Memory B cell (primary cell): ENCODE measurements at regions not wholly inside any gene's neighbourhood (a gene's known extent, or its start where the extent isn't known, plus 50 kb on each side); places are given as distances from the start of the nearest gene placed in this dataset.

Experiments
- ATAC-seq: fragments of 150-1000 bp; cut with Tn5 transposase; 2 replicates; pipeline ENCODE4 v1.10.0; 2021; ENCODE audit warnings: low read depth, mild to moderate bottlenecking, moderate library complexity
- DNase-seq, 2 donors: peaks; one replicate each; pipeline ENCODE4 v3.0.0; 2022; ENCODE audit warnings: low spot score in 2 of 2
- H3K27ac Mint-ChIP-seq: one replicate; pipeline ENCODE4 v1.8.0; 2022; ENCODE audit warnings: mild to moderate bottlenecking, moderate library complexity, mixed read lengths
- H3K27me3 Mint-ChIP-seq: one replicate; pipeline ENCODE4 v1.8.0; 2022; ENCODE audit warnings: mixed read lengths
- H3K36me3 Mint-ChIP-seq: one replicate; pipeline ENCODE4 v1.8.0; 2022; ENCODE audit warnings: mild to moderate bottlenecking, mixed read lengths
- H3K4me1 Mint-ChIP-seq: one replicate; pipeline ENCODE4 v1.8.0; 2022; ENCODE audit warnings: mixed read lengths
- H3K4me3 Mint-ChIP-seq: one replicate; pipeline ENCODE4 v1.8.0; 2022; ENCODE audit warnings: mild to moderate bottlenecking, moderate library complexity, mixed read lengths
- H3K9me3 Mint-ChIP-seq: one replicate; pipeline ENCODE4 v1.8.0; 2022; ENCODE audit warnings: mixed read lengths

DNA sequence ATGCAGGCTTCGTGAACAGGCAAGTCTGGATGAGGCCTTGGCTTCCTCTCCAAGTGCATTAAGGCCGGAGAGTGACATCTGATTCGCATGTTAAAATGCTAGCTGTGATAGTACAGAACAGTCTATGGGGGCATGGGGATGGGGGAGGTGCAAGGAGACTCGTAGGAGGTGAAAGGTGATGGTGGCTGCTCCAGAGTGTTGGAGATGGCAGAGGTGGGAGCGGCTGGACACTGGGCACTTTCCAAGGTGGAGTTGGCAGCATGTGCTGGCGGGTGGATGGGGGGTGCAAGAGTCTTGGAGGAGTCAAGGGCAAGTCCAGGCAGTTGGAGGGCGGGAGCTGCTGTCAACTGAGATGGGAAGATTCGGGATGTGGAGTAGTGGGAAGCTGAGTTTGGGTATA, 350.9 kb upstream of the TNRC6C start:
- H3K27me3 Mint-ChIP-seq: peaks cover 5% of the 10 kb centered on the region
- ATAC-seq: no peak
- peaks cover 4% of the 10 kb centered on the region for H3K9me3 Mint-ChIP-seq
- H3K4me3 Mint-ChIP-seq: no peak overlapping the region
- H3K36me3 Mint-ChIP-seq: no peaks in the 10 kb centered on the region
- H3K27ac Mint-ChIP-seq: no peak overlapping the region
- DNase-seq: no peak
- H3K4me1 Mint-ChIP-seq: peaks cover 12% of the 10 kb centered on the region

DNA sequence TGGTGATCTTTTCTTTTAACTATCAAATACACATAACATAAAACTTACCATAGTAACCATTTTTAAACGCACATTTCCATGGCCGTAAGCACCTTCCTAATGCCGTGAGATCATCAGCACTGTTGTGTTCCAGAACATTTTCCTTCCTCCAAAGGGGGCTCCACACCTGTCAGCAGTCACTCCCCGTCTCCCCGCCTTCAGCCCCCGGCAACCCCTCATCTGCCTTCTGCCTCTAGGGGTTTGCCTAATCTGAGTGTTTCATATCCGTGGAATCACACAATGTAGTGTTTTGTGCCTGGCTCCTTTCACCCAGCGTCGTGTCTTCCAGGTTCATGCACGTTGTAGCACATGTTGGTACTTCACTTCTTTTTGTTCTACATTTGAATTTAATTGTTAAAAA, 350.1 kb upstream of the TNRC6C start:
- Mint-ChIP-seq H3K9me3 (peaks cover 4% of the 10 kb centered on the region), H3K4me1 (peaks cover 12% of the 10 kb centered on the region), H3K36me3 (no peaks in the 10 kb centered on the region), H3K4me3 (no peak overlapping the region), H3K27ac (no peak overlapping the region), H3K27me3 (peaks cover 4% of the 10 kb centered on the region)
- ATAC-seq (no peak), DNase-seq (no peak)

DNA sequence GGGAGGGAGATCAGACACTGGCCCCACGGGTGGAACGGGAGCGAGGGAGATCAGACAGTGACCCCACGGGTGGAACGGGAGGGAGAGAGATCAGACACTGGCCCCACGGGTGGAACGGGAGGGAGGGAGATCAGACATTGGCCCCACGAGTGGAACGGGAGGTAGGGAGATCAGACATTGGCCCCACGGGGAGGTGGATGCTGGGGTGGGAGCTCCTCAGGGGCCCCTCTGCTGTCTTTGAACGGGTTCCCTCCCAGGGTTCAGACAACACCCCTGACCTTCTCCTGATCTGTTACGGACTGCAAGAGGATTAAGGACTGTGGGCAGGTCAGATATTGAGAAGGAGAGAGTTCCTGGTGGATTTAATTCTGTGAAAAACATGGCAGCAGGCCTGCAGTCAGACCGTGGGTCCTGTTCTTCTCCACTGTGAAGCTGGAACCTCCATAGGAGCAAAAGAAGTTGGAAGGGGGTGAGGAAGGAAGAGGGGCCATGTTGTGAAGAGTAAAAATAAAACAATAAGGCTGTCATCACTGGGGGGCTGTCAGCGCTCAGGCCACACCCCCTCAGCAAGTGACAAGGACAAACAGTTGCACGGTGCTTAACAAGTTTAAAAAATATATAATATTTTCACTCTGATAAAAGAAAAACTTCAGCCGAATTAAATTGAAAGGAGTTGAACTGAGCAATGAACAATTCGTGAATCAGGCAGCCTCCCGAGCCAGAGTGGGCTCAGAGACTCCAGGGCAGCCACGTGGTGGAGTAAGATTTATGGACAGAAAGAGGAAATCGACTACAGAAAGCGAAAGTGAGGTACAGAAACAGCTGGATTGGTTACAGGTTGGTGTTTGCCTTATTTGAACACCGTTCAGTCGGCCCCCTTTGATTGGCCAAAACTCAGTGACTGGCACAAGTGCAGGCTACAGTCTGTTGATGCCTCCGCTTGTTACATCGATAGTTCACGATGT, 348.7 kb upstream of the TNRC6C start:
- Mint-ChIP-seq H3K27me3 (peaks cover 8% of the 10 kb centered on the region), H3K27ac (peak overlapping the region; percentile 52), H3K4me1 (peaks cover 12% of the 10 kb centered on the region), H3K4me3 (peak overlapping the region; percentile 63), H3K36me3 (no peaks in the 10 kb centered on the region), H3K9me3 (peaks cover 4% of the 10 kb centered on the region)
- peak; percentile 22 to 45 for DNase-seq
- peak; percentile 94 for ATAC-seq

DNA sequence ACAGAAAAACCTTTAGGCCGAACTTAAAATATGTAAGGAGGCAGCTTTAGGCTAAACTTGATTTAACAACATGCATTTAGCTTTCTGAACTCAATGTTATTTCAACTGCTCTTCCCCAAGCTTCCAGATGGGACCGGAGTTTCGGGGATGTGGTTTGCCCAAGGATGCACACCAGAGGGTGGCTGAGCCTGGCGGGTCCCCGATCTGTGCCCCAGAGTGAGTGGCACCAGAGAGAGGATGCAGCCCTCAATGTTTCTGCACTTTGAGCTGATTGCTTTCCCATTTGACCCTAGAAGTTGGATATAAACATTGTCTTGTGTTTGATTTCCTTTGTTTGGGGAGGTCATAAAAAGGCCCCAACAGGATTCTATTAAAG, 348.0 kb upstream of the TNRC6C start:
- Mint-ChIP-seq H3K36me3 (no peaks in the 10 kb centered on the region), H3K27me3 (peaks cover 8% of the 10 kb centered on the region), H3K9me3 (peaks cover 4% of the 10 kb centered on the region), H3K4me1 (peaks cover 12% of the 10 kb centered on the region), H3K4me3 (peak overlapping the region; percentile 63), H3K27ac (no peak overlapping the region)
- DNase-seq (no peak), ATAC-seq (peak; percentile 10)

DNA sequence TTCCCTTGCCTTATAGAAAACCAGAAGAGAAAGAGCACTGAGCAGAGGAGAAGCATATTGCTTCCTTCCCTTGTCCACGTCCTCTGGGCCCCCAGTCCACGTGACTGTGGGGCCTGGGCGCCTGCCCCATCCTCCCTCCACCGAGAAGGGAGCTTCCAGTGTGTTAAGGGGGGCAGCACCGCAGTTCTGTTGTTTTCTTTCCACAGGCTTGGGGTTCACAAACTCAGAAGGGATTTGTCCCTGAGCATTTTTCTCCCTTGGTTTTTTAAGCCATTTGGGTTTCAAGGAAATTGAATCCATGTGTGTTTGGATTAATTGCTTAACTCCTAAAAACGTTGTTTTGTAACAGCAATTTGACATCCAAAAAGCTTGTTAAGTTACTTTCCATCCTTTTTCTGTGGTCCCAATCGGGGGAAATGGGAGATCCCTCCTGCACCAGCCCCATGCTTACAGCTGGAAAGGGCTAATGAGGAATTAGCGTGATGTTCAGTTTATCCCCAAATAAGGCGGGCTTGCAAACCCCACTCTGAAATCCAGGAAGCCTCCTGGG, 347.5 kb upstream of the TNRC6C start:
- ATAC-seq: no peak
- Mint-ChIP-seq H3K9me3 (peaks cover 4% of the 10 kb centered on the region), H3K4me3 (peak overlapping the region; percentile 63), H3K27me3 (peaks cover 8% of the 10 kb centered on the region), H3K27ac (no peak overlapping the region), H3K4me1 (peaks cover 12% of the 10 kb centered on the region), H3K36me3 (no peaks in the 10 kb centered on the region)
- no peak for DNase-seq

DNA sequence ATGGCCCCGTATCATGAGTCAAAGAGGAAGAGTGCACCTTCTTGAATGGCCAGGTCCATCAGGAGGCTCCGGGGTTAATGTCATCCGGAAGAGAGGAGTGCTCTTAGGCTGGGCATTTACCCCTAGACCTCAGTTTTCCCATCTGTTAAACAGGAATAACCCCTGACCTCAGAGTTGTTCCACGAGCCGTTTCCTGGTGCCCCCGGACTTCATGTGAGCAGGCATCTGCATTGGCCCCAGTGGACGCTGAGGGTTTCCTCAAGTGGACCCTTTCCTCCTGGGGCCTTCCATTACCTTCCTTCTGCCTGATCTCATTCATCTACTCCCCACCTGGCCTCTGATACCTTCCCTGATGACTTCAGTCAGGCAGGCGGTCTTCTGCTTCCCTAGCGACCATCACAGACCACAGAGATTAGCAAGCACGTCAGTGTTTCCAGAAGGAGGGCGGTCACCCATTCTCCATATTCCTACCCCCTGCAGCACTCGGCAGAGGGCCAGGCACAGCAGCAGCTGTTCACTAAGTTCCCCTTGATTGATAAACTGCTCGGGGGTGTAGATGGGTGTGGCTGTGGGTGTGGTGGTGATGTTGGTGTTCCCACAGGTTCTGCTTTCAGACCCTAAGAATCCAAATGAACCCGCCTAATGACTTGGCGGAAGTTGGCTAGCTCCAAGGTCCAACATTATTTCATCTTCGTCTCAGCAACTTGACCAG, 346.6 kb upstream of the TNRC6C start:
- Mint-ChIP-seq H3K4me3 (no peak overlapping the region), H3K9me3 (peaks cover 4% of the 10 kb centered on the region), H3K36me3 (no peaks in the 10 kb centered on the region), H3K4me1 (peaks cover 12% of the 10 kb centered on the region), H3K27ac (no peak overlapping the region), H3K27me3 (peaks cover 8% of the 10 kb centered on the region)
- DNase-seq (no peak), ATAC-seq (no peak)

DNA sequence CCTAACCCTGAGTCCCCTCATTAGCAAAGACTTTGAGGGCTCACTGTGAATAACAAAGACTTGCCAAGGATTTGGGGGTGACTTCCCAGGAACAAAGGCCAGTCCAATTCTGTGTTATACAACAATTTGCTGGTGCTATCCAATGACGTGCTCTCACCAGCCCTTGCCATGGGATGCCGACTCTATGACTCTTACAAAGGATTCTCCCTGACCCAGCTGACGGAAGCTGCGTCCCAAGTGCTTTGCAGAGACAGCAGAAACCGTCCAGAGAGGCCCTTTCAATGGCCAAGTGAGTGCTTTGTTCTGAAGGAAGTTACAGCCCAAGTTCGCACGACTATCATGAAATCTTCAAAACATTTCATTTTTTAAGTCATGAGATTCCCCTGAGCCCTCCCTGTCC, 345.3 kb upstream of the TNRC6C start:
- DNase-seq: no peak
- H3K27ac Mint-ChIP-seq: no peak overlapping the region
- peaks cover 16% of the 10 kb centered on the region for H3K4me1 Mint-ChIP-seq
- no peak overlapping the region for H3K4me3 Mint-ChIP-seq
- H3K36me3 Mint-ChIP-seq: no peaks in the 10 kb centered on the region
- peaks cover 4% of the 10 kb centered on the region for H3K9me3 Mint-ChIP-seq
- no peak for ATAC-seq
- peaks cover 14% of the 10 kb centered on the region for H3K27me3 Mint-ChIP-seq

DNA sequence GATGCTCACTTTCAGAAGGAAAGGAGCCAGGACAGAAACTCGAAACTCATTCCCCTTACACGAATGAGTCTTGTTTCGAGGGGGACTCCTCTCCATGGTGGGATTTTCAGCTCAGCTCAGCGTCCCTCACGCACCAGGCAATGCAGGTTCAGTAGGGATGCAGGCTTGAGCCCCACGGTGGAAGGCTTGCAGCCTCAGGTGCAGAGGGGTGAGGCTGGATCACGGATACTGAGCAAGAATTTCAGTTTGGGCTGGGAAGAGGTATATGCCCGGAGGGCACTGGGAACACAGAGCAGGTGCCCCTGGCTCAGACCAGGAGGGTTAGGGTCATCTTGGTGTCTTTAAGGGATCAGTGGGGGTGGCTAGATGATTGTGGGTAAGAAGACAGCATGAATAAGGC, 344.9 kb upstream of the TNRC6C start:
- H3K27me3 Mint-ChIP-seq: peaks cover 16% of the 10 kb centered on the region
- H3K4me1 Mint-ChIP-seq: peaks cover 16% of the 10 kb centered on the region
- DNase-seq: no peak
- H3K36me3 Mint-ChIP-seq: no peaks in the 10 kb centered on the region
- ATAC-seq: no peak
- H3K9me3 Mint-ChIP-seq: peaks cover 4% of the 10 kb centered on the region
- H3K4me3 Mint-ChIP-seq: no peak overlapping the region
- no peak overlapping the region for H3K27ac Mint-ChIP-seq

DNA sequence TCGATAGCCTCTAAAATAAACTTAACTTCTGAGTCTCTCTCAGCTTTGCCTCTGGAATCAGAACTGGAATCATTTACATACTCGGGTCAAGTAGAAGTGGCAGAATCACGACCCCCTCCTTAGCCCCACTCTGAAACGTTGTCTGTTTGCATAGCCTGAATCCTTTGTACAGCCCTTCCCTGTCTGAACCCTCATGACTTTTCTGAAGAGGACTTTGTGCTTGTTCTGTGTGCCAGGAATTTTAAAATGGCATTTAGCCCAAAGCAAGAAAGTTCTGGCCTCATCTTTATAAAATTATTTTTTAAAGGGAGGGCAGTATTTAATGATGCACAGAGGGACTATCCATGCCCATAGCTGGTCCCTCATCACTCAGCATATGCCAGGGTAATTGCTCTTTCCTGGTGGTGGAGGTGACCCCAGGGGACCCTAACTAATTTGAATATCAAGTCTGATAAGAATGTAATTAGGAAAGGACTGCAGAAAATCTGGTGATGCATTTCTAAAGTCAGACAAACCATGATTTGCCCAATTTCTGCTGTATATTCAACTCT, 342.7 kb upstream of the TNRC6C start:
- Mint-ChIP-seq H3K27me3 (peaks cover 24% of the 10 kb centered on the region), H3K4me1 (peaks cover 6% of the 10 kb centered on the region), H3K9me3 (no peaks in the 10 kb centered on the region), H3K36me3 (no peaks in the 10 kb centered on the region), H3K4me3 (no peak overlapping the region), H3K27ac (no peak overlapping the region)
- no peak for ATAC-seq
- no peak for DNase-seq

DNA sequence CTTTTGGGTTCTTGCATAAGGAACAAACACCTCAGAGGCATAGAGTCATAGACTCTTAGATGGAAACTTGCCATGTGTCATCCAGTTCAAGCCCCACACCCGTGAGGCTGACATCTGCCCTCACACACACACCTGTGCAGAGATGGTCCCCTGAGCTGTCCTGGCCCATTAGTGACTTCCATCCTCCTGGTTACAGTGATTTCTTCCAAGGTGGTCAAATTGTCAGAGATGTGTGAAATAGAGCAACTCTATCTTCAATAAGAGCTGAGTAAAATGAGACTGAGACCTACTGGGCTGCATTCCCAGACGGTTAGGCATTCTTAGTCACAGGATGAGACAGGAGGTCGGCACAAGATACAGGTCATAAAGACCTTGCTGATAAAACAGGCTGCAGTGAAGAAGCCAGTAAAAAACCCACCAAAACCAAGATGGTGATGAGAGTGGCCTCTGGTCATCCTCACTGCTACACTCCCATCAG, 342.2 kb upstream of the TNRC6C start:
- Mint-ChIP-seq H3K9me3 (no peaks in the 10 kb centered on the region), H3K27ac (no peak overlapping the region), H3K4me1 (peaks cover 6% of the 10 kb centered on the region), H3K27me3 (peaks cover 26% of the 10 kb centered on the region), H3K36me3 (no peaks in the 10 kb centered on the region), H3K4me3 (no peak overlapping the region)
- ATAC-seq: no peak
- no peak for DNase-seq

DNA sequence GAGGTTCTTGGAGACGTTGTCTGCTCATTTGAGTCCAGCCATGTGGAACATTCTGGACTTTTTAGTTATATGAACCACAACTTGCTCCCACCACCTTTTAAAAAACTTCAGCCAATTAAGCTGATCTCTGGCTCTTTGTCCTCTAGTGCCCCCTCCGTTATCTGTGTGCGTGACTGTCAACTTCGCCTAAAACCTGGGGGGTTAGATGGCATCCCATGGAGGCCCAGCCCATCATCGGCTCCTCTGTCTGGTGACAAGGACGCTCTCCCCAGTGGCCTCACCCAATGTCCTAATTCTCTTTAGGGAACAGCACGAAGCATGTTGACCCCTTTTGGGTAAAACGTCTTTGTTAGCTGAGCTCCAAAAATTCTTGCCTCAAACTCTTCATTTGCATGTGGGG, 341.0 kb upstream of the TNRC6C start:
- Mint-ChIP-seq H3K36me3 (no peaks in the 10 kb centered on the region), H3K4me3 (no peak overlapping the region), H3K27ac (no peak overlapping the region), H3K4me1 (peaks cover 4% of the 10 kb centered on the region), H3K9me3 (no peaks in the 10 kb centered on the region), H3K27me3 (peaks cover 26% of the 10 kb centered on the region)
- ATAC-seq (no peak), DNase-seq (no peak)

DNA sequence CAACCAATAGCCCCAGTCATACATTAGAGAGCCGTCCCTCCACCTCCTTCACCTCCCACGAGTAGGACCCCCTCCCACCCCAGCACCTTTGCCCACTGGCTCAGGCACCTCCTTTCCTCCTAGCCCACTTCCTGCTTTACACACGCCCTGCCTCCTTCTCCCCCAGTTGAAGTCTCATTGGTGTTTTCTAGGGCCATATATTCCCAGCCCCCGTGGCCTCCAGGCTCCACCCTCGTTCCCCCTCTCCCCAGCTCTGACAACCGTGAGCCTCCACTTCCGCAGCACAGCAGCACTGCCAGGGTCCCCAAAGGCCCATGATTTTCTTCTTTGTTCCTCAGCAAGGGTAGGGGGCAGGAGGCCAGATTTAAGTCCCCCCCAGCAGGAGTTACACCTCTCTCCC, 340.3 kb upstream of the TNRC6C start:
- ATAC-seq (no peak), DNase-seq (no peak)
- no peak overlapping the region for H3K4me3 Mint-ChIP-seq

DNA sequence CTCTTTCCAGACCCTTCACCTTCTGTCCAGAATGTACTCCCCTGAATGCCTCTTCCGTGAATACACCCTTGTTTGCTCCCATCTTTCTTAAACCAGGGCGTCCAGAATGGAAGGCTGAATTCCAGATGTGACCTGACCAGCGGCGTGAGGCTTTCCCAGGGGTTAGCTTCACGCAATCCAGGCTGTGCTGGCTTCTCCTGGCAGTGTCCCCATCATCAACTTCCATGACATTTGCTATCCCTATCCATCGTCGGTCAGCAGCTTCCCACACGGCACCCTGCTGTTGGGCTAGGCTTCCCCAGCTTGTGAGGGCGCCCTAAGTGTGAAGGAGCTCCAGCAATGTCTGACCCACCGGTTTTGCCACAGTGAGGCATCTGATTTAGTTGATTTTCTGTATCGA, 339.8 kb upstream of the TNRC6C start:
- no peak for DNase-seq
- H3K9me3 Mint-ChIP-seq: no peaks in the 10 kb centered on the region
- no peak for ATAC-seq
- H3K4me3 Mint-ChIP-seq: no peak overlapping the region
- H3K27ac Mint-ChIP-seq: no peak overlapping the region
- H3K27me3 Mint-ChIP-seq: peaks cover 23% of the 10 kb centered on the region
- H3K36me3 Mint-ChIP-seq: no peaks in the 10 kb centered on the region
- peaks cover 4% of the 10 kb centered on the region for H3K4me1 Mint-ChIP-seq

More for the DNA sequence above, 340.3 kb upstream of the TNRC6C start:
- H3K27ac Mint-ChIP-seq: no peak overlapping the region
- H3K4me1 Mint-ChIP-seq: peaks cover 4% of the 10 kb centered on the region
- no peaks in the 10 kb centered on the region for H3K9me3 Mint-ChIP-seq
- H3K27me3 Mint-ChIP-seq: peaks cover 26% of the 10 kb centered on the region
- no peaks in the 10 kb centered on the region for H3K36me3 Mint-ChIP-seq

DNA sequence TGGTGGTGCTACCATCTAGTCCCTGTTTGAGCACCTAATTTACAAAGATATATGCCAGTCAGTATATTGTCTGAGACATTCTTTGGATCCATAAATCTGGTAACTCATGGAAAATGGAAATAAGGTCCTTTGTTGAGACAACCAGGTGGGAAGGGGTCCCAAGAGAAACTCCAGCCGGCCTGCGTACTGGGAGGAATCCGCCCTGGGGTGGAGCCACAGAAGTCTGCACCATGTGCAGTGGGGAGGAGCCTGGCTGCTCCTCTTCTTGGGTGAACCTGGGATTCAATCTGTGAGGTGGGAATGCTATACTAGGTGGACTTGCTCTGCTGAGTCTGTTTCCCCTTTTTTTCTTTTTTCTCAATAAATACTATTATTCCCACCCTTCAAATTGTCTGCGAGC, 339.2 kb upstream of the TNRC6C start:
- H3K4me3 Mint-ChIP-seq: no peak overlapping the region
- DNase-seq (no peak), ATAC-seq (no peak)
- H3K9me3 Mint-ChIP-seq: no peaks in the 10 kb centered on the region
- peaks cover 21% of the 10 kb centered on the region for H3K27me3 Mint-ChIP-seq
- H3K4me1 Mint-ChIP-seq: peaks cover 4% of the 10 kb centered on the region
- no peaks in the 10 kb centered on the region for H3K36me3 Mint-ChIP-seq
- H3K27ac Mint-ChIP-seq: no peak overlapping the region
